Stimulated activated CD4-positive, alpha-beta T cell treated with anti-CD3 and anti-CD28 coated beads, Interleukin-15, amount 100 ng/mL, for 48 hours (primary cell): ENCODE measurements at regions not wholly inside any gene's neighbourhood (a gene's known extent, or its start where the extent isn't known, plus 50 kb on each side); places are given as distances from the start of the nearest gene placed in this dataset.
"Not testable (repeated sequence)": the region's sequence is repeated elsewhere in the genome, so short reads cannot be mapped to it uniquely, and the experiment has no call there.

Source experiments
- DNase-seq, 2 donors: peaks; one replicate each; pipeline ENCODE4 v3.0.0-alpha.2; 2020; ENCODE audit warnings: low read depth in 2 of 2

DNA sequence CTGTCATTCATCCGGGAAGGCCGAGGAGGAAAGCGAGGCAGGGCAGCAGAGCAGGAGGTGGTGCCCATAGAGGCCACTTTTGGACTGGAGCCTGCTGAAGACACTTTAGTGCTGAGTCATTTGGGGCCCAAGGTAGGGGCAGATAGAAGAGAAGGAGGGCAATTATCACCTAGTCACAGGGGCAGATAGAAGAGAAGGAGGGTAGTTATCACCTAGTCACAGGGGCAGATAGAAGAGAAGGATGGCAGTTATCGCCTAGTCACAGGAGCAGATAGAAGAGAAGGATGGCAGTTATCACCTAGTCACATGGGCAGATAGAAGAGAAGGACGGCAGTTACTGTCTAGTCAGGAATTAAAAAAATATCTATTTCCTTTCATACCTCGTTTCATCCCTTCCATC lies 1372.6 kb downstream of the FOXD4L5 start:
- not testable (repeated sequence) for DNase-seq

DNA sequence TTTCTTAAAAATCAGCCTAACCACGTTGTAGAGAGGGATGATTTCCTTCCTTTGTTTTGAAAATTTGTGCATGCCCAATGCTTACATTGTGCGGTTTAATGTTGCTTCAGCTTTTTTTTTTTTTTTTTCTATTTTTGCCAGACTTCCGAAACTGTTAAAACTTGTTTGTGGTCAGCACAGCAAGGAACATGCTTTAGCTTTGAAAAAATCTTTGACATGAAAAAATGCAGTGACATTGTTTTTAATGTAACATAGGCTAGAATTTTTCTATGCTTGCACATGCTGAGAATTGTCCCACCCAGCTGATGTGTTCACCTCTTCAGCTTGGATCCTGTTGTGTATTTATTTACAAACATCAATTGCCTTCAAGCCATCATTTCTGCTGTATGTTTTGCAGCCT lies 1375.9 kb downstream of the FOXD4L5 start:
- DNase-seq: not testable (repeated sequence)

DNA sequence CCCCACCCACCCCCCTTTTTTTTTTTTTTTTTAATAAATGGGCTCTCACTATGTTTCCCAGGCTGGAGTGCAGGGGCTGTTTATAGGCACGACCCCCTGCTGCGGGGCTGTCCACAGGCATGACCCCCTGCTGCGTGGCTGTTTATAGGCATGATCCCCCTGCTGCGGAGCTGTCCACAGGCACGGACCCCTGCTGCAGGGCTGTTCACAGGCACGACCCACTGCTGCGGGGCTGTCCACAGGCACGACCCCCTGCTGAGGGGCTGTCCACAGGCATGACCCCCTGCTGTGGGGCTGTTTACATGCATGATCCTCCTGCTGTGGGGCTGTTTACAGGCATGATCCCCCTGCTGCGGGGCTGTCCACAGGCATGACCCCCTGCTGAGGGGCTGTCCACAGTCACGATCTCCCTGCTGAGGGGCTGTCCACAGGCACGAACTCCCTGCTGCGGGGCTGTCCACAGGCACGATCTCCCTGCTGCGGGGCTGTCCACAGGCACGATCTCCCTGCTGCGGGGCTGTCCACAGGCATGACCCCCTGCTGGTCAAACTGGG lies 1385.3 kb downstream of the FOXD4L5 start:
- not testable (repeated sequence) for DNase-seq

DNA sequence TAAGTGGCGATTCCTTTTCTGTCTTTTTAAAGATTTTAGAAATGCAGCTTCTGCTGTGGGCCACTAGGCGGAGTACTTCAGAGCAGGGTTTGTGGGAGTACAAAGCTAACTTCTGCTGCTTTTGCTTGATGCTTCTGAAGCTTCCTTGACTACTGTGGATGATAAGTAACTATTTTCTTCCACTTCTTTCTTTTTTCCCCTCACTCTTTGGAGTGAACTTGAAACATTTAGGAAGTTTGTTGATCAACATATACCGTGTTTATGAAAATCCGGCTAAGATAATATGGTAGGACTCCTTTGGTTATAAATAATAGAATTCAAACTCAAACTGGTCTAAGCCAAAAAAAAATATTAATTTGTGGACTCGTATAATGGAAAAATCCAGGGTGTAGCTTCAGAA lies 1403.6 kb downstream of the FOXD4L5 start:
- DNase-seq: not testable (repeated sequence)

DNA sequence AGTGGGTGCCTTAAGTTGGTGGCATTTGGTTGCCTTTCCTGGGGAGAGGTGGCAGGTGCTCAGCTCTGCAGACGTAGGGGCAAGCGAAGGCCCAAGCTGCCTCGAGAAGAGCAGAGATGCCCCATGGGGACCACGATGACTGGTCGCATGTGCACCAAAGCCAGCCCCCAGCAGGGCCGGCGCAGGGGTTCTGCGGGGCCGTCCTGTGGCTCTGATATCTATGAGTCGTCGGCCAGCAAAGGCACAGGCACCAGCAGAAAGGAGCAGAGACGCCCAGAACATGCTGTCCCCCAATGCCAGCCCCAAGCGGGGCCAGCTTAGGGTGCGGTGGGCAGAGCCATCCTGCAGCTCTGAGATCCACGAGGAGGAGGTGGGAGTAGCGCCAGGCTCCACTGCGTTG lies 1408.6 kb downstream of the FOXD4L5 start:
- not testable (repeated sequence) for DNase-seq

DNA sequence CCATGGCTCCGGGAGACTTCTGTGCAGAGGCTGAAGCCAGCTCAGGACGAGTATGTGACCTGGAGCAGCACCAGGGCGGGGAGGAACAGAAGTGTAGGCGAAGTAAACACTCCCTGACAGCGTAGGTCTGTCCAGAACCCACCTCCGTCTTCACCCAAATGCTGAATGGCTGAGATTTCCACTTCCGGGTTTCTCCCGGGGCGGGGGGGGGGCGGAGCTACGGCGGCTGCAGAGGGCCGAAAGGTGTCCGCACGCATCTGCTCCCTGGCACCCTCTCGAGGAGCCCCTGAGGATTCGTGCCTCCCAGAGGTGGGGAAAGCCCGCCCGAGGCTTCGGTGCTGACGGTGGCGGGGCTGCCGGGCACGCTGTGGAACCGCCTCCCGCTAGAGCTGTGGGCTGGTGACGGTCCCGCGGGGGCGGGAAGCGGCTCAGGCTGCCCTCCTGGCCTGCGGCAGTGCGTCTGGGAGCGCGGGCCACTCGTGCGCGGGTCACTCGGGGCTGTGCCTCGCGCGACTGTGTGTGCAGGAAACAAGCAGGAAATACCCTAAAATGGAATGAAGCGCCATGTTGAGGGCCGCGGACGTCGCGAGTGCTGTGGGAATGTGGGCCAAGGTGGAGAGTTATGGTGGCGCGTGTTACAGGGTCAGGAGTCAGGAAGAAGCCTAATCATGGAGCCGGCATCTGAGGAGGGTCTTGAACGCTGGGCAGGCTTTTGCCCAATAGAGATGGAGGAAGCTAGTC lies 1425.4 kb downstream of the FOXD4L5 start:
- no peak for DNase-seq

DNA sequence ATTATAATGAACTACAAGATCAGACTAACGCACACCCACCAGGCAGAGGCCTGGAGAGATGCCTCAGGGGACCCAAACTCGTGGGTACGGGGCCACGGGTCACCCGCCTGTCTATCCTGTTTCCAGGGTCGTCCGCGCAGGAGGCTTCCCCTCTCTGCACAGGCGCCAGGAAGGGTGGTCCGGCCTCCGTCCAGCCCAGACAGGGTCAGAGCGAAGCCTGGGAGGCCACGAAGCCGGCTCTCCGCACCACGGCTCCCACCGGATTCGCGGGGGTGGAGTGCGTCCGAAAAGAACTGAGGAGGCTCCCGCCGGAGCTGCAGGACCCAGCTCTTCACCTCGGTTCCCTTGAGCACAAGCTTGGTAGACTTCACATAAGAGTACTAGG lies 1425.9 kb downstream of the FOXD4L5 start:
- not testable (repeated sequence) for DNase-seq

DNA sequence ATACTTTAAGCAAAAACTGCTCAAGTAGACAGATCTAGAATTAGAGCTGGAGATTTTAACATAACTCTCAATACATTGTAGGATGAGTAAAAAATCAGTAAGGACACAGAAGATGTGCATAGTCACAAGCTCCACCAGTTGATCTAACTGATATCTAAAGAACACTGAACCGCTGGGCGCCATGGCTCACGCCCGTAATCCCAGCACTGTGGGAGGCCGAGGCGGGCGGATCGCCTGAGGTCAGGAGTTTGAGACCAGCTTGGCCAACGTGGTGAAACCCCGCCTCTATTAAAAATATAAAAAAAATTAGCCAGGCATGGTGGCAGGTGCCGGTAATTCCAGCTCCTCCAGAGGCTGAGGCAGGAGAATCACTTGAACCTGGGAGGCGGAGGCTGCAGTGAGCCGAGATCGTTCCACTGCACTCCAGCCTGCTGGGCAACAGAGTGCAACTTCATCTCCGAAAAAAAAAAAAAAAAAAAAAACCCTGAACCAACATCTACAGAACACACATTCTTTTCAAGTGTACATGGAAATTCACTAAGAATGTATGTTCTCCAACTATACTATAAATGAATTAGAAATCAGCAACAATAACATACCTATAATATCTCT lies 1431.8 kb downstream of the FOXD4L5 start:
- not testable (repeated sequence) for DNase-seq

DNA sequence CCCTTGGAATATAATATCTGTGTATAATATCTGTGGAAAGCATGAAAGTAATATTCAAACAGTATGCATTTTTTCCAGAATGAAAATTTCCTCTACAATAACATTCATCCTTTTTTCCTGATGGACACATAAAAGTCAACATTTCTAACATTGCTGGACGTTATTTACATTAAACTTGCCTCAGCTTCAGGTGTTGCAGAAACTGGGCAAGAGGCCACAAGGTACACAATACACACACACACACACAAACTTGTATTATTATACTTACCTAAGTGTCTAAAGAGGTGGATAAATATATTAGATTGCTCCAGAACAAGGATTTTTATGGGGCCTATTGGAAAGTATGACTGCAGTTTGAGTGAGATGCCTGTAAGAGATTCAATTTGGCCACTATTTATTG lies 1460.2 kb downstream of the FOXD4L5 start:
- DNase-seq: not testable (repeated sequence)

DNA sequence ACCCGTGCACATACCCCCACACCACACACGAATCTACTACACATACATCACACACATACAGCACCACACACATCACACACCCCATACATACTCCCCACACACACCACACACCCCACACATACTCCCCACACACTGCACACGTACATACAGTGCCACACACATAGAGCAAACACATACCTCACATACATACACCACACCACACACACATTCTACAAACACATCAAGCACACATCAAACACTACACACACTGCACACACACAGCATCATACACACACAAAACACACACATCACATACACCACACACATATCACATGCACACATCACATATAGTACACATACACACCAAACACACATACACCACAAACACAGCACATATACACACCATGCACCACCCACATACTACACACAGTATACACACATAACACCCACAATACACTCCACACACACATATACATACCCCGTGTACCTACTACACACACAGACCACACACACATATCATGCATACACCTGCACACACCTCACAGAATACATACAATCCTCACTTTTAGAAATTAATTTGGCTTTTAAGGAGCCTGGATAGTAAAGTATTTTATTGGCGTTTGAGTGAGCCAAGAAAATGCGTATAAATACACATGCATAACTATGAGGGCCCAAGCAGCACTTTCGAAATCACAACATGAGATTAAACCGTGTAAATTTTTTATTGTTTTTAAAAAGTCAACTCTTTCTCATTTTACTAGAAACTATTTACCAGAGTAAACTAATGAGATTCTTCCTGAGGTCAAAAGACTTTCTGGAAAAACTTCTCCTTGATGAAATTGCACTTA lies 1461.4 kb downstream of the FOXD4L5 start:
- not testable (repeated sequence) for DNase-seq

DNA sequence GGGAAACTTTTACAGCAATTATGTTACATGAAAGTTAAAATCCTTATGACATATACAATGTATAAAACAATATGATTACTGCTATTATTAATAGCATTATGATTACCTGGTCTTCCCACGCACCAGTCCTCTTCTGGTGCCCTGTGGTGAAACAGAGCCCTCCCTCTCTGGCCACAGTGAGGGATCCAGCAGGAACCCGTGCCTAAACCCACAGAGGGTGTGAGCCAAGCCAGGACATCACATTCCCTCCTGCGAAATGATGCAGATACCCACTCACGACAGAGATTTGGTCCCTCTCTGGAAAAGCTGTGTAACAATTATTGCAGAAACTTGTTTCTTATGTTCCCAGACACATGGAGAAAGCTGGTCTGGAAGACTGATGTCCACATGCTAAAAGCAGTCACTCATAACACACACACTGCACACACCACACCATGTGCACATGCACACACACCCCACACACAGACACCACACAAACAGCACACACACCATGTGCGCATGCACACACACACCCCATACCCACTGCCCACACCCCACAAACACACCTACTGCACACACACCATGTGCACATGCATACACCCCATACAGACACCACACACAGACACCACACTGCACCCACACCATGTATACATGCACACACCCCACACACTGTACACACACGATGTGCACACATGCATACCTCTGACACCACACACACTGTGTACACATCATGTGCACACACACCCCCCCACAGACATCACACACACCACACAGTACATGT lies 1462.2 kb downstream of the FOXD4L5 start:
- not testable (repeated sequence) for DNase-seq

DNA sequence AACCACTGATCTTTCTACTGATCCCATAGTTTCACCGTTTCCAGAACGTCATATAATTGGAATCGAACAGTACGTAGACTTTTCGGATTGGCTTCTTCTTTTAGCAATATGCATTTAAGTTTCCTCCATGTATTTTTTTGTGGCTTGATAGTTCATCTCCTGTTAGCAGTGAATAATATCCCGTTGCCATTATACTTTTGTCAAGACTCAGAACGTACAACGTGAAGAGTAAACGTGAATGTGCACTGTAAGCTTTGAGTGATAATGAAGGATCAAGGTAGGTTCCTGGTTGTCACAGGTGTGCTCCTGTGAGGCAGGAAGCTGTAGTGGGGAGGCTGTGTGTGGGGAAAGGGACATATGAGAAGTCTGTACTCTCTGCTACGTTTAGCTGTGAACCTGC lies 1463.7 kb downstream of the FOXD4L5 start:
- not testable (repeated sequence) for DNase-seq

DNA sequence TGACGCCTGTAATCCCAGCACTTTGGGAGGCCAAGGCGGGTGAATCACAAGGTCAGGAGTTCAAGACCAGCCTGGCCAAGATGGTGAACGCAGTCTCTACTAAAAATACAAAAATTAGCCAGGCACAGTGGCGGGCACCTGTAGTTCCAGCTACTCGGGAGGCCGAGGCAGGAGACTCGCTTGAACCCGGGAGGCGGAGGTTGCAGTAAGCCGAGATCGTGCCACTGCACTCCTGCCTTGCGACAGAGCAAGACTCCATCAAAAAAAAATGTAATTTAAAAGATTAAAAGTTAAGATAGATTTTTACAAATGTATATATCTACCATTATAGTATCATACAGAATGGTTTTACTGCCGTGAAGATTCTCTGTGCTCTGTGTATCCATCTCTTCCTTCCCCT lies 1464.1 kb downstream of the FOXD4L5 start:
- DNase-seq: not testable (repeated sequence)

DNA sequence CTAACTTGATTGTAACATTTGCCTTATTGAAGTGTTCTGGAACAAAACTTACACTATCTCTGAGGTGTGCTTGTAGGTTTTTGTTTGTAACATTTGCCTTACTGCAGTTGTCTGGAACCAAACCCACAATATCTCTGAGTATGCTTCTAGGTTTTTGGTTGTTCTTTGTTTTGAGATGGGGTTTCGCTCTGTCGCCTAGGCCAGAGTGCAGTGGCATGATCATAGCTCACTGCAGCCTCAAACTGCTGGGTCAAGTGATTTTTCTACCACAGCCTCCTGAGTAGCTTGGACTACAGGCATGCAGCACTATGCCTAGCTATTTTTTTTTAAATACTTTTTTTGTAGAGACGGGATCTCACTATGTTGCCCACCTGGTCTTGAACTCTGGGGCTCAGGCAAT lies 1464.6 kb downstream of the FOXD4L5 start:
- not testable (repeated sequence) for DNase-seq

DNA sequence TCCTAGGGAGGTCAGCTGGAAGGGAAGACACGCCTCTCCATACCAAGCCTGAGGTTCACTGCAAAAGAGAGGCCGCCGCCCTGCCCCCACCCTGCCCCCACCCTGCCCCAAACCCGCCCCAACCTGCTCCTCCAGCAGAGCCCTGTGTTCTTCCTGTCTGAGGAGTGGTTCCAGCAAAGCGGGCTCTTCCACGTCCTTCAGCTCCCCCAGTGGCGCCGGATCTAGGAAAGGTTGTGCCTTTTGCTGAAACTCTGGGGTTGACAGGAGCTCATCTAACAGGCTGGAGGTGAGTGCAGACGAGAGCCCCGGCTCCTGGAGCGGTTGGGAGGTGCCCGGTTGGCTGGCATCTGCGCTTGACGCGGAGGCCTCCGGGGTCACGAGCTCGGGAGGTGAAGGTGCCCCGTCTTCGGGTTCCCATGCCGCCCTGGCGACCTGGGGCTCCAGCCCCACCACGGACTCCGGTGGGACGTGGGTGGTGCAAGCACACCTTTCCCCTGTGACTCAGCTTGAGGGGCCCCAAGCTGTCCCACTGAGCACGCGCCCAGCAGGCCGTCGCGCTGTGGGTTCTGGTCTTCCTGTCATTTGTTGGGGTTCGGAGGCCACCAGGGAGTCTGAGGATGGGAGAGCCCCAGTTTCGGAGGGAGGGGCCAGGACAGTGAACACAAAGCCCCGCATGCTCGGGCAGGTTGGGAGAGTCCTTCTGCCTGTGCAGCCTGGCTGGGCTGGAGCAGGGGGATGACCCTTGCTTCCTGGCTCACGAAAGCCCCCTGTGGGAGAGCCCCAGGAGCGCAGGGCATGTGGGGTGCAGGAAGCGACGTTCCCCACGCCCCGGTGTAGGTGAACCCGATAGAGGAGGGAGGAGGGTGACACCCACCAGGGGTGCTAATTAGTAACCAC lies 1467.1 kb downstream of the FOXD4L5 start:
- peak; percentile 44 to 45 for DNase-seq

DNA sequence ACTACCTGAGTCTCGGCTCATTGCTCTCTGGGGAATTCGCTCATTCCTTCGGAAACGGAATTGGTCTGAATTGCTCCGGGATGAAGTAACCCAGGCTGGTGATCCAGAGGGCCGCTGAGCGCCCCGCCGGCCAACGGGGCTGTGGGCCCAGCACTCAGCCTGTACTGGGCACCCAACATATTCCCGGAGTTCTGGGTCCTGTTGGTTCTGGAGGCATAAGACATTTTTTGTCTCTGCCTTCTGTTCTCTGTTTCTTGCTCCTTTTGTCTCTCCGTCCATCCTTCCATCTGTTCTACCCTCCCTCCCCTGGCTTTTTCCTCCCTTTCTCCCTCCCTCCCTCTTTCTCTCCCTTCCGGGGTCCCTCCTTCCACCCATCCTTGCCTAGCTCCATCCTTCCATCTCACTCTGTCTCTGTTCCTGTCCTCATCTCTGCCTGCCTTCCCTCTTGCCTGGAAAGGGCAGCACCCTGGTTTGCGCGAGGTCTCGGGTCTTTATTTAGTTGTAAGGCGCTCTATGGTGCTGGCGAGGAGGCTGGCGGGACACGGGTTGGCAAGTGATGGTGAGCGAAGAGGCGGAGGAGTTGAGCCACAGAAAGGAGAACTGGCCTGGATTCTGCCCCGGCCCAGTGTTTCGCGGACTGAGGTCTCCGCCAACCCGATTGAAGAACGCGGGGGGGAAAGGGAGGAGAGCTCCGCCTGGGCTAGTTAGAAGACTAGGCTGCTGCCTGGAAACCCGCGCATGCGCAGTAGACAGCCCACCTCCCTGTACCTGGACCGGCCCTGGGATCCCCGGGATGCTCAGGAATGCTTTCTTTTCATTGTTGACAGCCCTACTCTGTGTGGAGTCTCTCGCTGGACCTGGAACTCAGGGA lies 1468.0 kb downstream of the FOXD4L5 start:
- DNase-seq: peak; percentile 54 to 66

DNA sequence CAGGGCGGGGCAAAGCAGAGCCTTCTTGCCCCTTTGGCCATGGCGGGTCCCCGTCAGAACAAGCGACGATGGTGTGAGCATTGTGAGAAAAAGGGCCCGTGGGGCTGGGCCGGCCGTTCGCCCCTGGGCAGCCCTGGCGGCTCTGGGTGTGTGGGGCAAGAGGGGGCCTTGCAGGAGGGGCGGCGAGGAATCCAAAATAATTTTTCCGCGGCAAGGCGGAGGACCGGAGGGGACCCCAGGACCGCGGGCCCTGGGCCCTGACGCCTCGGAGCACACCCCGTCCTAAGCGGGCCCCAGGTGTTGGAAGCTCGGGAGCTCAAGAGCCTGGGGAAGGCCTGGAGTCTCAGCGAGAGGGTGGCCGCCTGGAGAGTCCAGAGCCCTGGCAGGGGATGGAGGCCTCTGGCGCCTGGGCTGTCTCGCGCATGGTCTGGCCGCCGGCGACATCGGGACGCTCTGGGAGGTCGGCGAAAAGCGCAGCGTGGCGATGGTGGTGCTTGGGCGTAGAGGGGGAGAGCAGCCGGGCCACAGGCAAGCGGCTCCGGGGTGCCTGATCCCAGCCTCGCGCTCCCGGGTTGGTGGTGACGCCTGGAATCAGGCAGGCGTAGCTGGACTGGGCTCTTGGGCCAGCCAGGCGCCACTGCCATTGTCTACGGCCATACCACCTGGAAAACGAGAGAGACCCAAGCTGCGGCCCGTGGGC lies 1469.9 kb downstream of the FOXD4L5 start:
- DNase-seq: not testable (repeated sequence)

DNA sequence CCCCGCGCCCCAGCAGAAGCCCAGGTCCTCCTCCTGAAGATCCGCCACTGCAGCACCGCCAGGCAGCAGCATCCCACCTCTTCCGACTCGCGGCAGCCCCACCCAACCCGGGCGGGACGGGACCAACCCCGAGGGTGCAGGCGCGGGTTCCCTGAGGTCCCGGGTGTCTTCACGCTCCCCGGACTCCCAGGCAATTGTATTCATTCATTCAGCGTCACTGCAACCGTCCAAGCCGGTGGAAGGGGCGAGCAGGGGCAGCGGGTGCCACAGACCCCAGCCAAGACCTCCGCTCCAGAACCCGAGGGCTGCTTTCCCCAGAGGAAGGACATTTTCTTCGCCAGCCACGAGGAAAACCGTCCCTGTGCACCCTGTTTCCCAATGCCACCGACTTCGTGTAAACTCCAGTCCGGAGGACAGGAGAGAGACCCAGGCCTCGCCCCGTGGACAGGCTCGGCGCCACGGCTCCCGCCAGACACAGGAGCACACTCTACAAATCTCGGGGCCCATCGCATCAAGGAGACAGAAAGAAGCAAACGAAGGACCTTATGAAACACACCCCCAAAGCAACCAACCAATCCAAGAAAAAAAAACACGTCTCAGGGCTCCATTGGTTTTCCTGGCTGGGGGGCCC lies 1471.5 kb downstream of the FOXD4L5 start:
- not testable (repeated sequence) for DNase-seq
